ENCODE measurements at regions not wholly inside any gene's neighbourhood (a gene's known extent, or its start where the extent isn't known, plus 50 kb on each side); places are given as distances from the start of the nearest gene placed in this dataset.

DNA sequence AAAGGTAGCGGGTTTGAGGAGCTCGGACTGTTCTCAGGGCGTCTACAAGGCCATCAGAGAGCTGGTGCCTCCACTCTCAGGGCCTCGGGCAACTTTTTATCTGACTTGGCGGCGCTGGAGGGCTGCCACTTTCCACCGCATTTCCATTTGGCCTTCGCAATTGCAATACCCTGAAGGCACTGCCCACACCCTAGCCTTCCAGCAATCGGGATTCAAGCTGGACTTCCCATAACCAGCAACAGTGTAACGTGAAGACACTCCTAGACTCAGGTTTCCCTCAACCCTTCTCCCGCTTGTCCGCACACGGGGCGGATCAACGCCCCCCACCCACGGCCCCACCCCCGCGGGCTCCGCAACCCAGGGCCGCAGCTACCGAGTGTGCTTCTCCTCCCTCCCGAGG lies 50.2 kb upstream of the BCOR start:
- Histone ChIP-seq H3K9me3 (replicated peaks) (no peaks in the 10 kb centered on the region), H3K4me1 (peaks cover 62% of the 10 kb centered on the region), H3K27me3 (ENCODE audit: low read depth) (no peaks in the 10 kb centered on the region), H3K4me3 (no peak overlapping the region), H3K36me3 (no peaks in the 10 kb centered on the region), H3K27ac (replicated peaks) (peak overlapping the region; percentile 66)
- DNase-seq: no peak
- TF ChIP-seq, protein P1, sequence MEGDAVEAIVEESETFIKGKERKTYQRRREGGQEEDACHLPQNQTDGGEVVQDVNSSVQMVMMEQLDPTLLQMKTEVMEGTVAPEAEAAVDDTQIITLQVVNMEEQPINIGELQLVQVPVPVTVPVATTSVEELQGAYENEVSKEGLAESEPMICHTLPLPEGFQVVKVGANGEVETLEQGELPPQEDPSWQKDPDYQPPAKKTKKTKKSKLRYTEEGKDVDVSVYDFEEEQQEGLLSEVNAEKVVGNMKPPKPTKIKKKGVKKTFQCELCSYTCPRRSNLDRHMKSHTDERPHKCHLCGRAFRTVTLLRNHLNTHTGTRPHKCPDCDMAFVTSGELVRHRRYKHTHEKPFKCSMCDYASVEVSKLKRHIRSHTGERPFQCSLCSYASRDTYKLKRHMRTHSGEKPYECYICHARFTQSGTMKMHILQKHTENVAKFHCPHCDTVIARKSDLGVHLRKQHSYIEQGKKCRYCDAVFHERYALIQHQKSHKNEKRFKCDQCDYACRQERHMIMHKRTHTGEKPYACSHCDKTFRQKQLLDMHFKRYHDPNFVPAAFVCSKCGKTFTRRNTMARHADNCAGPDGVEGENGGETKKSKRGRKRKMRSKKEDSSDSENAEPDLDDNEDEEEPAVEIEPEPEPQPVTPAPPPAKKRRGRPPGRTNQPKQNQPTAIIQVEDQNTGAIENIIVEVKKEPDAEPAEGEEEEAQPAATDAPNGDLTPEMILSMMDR (IDR thresholded peaks at IDR 0.05; ENCODE audit: borderline replicate concordance): no peak
- intact Hi-C loops (cut with micrococcal nuclease): loop anchor here (10.0 kb wide), 1 partner anchor 53 kb away; the partner anchor contains the start of gene BCOR

Data from left ventricle myocardium inferior (tissue), 1 donor.